Subcutaneous abdominal adipose tissue (tissue), 5 donors: ENCODE measurements at regions not wholly inside any gene's neighbourhood (a gene's known extent, or its start where the extent isn't known, plus 50 kb on each side); places are given as distances from the start of the nearest gene placed in this dataset.
A peak's percentile ranks its signal among the peaks of the same experiment; 100 is the strongest.

Experiments
- H3K27ac ChIP-seq: one replicate; pipeline ENCODE4 v1.7.0; 2013; ENCODE audit warnings: low read depth, mild to moderate bottlenecking, inconsistent platforms, low read length, moderate library complexity
- H3K27me3 ChIP-seq, 5 donors: one replicate each; pipeline ENCODE4 v1.7.0; 2013; ENCODE audit warnings: low read length in 5 of 5, inconsistent platforms in 1 of 5; ENCODE audit not compliant: control insufficient read depth in 5 of 5, insufficient read depth in 4 of 5
- H3K36me3 ChIP-seq, 5 donors: one replicate each; pipeline ENCODE4 v1.7.0; 2013; ENCODE audit warnings: low read length in 5 of 5; ENCODE audit not compliant: control insufficient read depth in 5 of 5, insufficient read depth in 5 of 5
- H3K4me1 ChIP-seq, 5 donors: one replicate each; pipeline ENCODE4 v1.7.0; 2013; ENCODE audit warnings: low read length in 5 of 5, mild to moderate bottlenecking in 3 of 5, moderate library complexity in 1 of 5; ENCODE audit not compliant: control insufficient read depth in 5 of 5, insufficient read depth in 5 of 5
- H3K4me3 ChIP-seq, 5 donors: one replicate each; pipeline ENCODE4 v1.7.0; 2013; ENCODE audit warnings: low read length in 5 of 5, low read depth in 1 of 5
- H3K9ac ChIP-seq, 5 donors: one replicate each; pipeline ENCODE4 v1.7.0; 2013; ENCODE audit warnings: low read length in 5 of 5, mild to moderate bottlenecking in 4 of 5, moderate library complexity in 3 of 5
- H3K9me3 ChIP-seq, 5 donors: one replicate each; pipeline ENCODE4 v1.7.0; 2013; ENCODE audit warnings: low read length in 5 of 5; ENCODE audit not compliant: control insufficient read depth in 5 of 5
- donor health status: healthy.
- donor health status: healthy.
- donor health status: healthy.
- donor health status: healthy.
- donor health status: healthy.

DNA sequence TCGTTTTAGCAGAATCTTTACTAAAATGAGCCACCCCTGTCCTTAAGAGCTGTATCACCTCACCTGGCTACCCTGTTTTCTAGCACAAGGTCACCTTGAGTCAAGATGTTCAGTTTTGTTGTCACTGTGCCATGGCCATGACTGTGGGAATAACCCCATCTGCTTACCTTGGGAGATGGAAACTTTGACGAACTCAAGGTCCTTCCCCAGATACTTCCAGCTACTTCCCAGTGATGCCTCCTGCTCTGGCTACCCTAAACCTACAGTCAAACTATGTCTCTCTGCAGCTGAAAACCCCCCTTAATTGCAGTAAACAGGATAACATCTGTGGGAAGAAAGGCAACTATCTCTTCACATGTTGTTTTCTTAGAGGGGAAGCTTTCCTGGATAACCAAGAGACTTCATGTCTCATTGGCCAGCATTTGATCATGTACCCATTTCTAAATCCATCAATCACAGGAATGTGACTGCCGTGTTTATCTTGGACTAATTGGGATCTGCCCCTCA, 89.5 kb upstream of the C1orf21 start:
- Histone ChIP-seq H3K9me3 (no peaks in the 10 kb centered on the region), H3K27me3 (no peaks in the 10 kb centered on the region), H3K4me3 (no peak overlapping the region), H3K27ac (peak overlapping the region; percentile 73), H3K4me1 (peaks cover 0 to 30% (median 19%) of the 10 kb centered on the region in 5 donors), H3K36me3 (no peaks in the 10 kb centered on the region), H3K9ac (no peak overlapping the region)

- H3K4me3 ChIP-seq = no peak overlapping the region
- H3K36me3 ChIP-seq = no peaks in the 10 kb centered on the region
- H3K27ac ChIP-seq = no peak overlapping the region
- no peak overlapping the region for H3K9ac ChIP-seq
- H3K27me3 ChIP-seq = no peaks in the 10 kb centered on the region
- peaks cover 0 to 30% (median 19%) of the 10 kb centered on the region in 5 donors for H3K4me1 ChIP-seq
- peaks cover 0 to 5% (median 0%) of the 10 kb centered on the region in 5 donors for H3K9me3 ChIP-seq
These were observed 88.1 kb upstream of the C1orf21 start for GRCh38 chr1:184298440-184299405.

DNA sequence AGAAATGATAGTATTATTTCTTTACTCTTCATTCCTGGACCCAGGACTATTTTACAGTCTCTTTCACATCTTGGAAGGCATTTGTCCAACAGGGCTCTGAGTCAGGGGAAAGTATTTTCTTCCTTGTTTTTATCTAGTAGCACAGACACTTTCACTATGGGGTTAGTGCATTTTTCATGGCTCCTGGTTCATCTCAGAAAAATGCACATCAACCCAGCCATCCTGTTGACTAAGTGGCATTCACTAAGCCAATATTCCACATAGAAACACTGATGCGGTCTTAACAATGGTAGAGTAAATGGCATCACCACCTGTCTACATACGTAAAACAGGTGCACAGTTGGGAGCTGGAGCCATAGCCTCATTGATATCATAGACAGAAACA, 87.4 kb upstream of the C1orf21 start:
- Histone ChIP-seq H3K9me3 (peaks cover 0 to 9% (median 0%) of the 10 kb centered on the region in 5 donors), H3K4me1 (peaks cover 0 to 30% (median 19%) of the 10 kb centered on the region in 5 donors), H3K27ac (no peak overlapping the region), H3K4me3 (no peak overlapping the region), H3K36me3 (no peaks in the 10 kb centered on the region), H3K9ac (no peak overlapping the region), H3K27me3 (no peaks in the 10 kb centered on the region)

DNA sequence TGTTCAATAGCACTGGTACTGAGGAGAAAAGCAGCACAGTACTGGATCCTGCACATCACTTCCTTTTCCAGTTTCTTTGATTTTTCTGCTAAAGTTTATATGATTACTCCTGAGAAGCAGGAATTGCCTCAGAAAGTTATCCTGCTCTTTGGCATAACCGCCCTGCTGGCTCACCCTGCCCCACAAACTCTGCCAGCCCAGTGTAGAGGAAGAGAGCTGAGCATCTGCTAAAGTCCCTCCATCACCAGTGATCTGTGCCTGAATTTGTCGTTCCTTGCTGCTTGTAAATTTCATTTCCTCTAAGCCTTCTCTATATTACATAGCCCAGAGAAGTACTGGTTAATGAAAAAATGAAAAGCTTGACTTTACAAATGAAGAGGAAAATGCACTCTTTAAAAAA, 87.0 kb upstream of the C1orf21 start:
- Histone ChIP-seq H3K27me3 (no peaks in the 10 kb centered on the region), H3K9me3 (peaks cover 0 to 9% (median 0%) of the 10 kb centered on the region in 5 donors), H3K9ac (no peak overlapping the region), H3K4me3 (no peak overlapping the region), H3K27ac (no peak overlapping the region), H3K36me3 (no peaks in the 10 kb centered on the region), H3K4me1 (peaks cover 0 to 30% (median 19%) of the 10 kb centered on the region in 5 donors)

DNA sequence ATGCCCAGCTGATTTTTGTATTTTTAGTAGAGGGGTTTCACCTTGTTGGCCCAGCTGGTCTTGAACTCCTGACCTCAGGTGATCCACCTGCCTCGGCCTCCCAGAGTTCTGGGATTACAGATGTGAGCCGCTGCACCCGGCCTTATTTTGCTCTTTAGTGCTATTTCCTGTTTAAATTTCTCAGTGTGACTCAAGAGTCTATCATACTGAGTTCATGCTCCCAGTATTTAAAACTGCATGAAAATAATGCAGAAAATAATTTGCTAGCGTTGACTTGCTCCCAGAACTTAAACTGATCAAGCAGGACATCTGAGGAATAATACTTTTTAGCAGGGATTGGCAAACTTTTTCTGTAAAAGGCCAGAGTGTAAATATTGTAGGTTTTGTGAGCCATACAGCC, 86.4 kb upstream of the C1orf21 start:
- Histone ChIP-seq H3K27me3 (no peaks in the 10 kb centered on the region), H3K9me3 (peaks cover 0 to 9% (median 0%) of the 10 kb centered on the region in 5 donors), H3K9ac (no peak overlapping the region), H3K4me1 (peaks cover 0 to 30% (median 19%) of the 10 kb centered on the region in 5 donors), H3K27ac (no peak overlapping the region), H3K4me3 (no peak overlapping the region), H3K36me3 (no peaks in the 10 kb centered on the region)

DNA sequence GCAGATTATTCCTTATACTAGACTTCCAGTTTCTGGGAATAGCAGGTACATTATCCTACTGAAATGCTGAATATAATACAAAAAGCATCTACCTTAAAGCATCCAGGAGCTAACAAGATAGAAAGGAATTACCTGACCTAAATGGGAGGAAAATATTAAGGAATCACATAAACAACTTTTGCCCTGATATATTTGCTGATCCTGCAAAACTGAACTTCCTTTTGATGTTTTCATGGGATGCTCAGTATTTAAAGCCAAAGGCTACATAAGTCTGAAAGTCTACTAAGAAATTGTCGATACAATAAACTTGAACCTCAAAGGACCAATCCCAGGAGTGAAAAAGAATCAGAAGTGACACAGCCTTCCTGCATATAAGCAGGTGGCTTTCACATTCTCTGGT, 85.6 kb upstream of the C1orf21 start:
- no peaks in the 10 kb centered on the region for H3K36me3 ChIP-seq
- peaks cover 0 to 9% (median 0%) of the 10 kb centered on the region in 5 donors for H3K9me3 ChIP-seq
- peaks cover 0 to 28% (median 19%) of the 10 kb centered on the region in 5 donors for H3K4me1 ChIP-seq
- no peak overlapping the region for H3K9ac ChIP-seq
- H3K4me3 ChIP-seq = no peak overlapping the region
- H3K27me3 ChIP-seq = no peaks in the 10 kb centered on the region
- no peak overlapping the region for H3K27ac ChIP-seq

- H3K4me3 ChIP-seq = no peak overlapping the region
- H3K27me3 ChIP-seq = no peaks in the 10 kb centered on the region
- H3K27ac ChIP-seq = no peak overlapping the region
- H3K36me3 ChIP-seq = no peaks in the 10 kb centered on the region
- peaks cover 0 to 17% (median 10%) of the 10 kb centered on the region in 5 donors for H3K4me1 ChIP-seq
- H3K9me3 ChIP-seq = peaks cover 0 to 10% (median 0%) of the 10 kb centered on the region in 5 donors
- no peak overlapping the region for H3K9ac ChIP-seq
These were observed 84.5 kb upstream of the C1orf21 start for GRCh38 chr1:184302346-184302745.

- Histone ChIP-seq H3K4me1 (no peaks in the 10 kb centered on the region), H3K4me3 (no peak overlapping the region), H3K27ac (no peak overlapping the region), H3K36me3 (no peaks in the 10 kb centered on the region), H3K9ac (no peak overlapping the region), H3K9me3 (peaks cover 0 to 2% (median 0%) of the 10 kb centered on the region in 5 donors), H3K27me3 (no peaks in the 10 kb centered on the region)
These were observed 76.5 kb upstream of the C1orf21 start for GRCh38 chr1:184310157-184310819.

- H3K36me3 ChIP-seq = no peaks in the 10 kb centered on the region
- H3K4me1 ChIP-seq = no peaks in the 10 kb centered on the region
- H3K27me3 ChIP-seq = no peaks in the 10 kb centered on the region
- no peak overlapping the region for H3K9ac ChIP-seq
- H3K4me3 ChIP-seq = no peak overlapping the region
- H3K9me3 ChIP-seq = peaks cover 0 to 2% (median 0%) of the 10 kb centered on the region in 5 donors
- H3K27ac ChIP-seq = no peak overlapping the region
These were observed 75.2 kb upstream of the C1orf21 start for GRCh38 chr1:184311580-184311979.

- Histone ChIP-seq H3K9ac (no peak overlapping the region), H3K27ac (no peak overlapping the region), H3K9me3 (no peaks in the 10 kb centered on the region), H3K27me3 (no peaks in the 10 kb centered on the region), H3K4me1 (no peaks in the 10 kb centered on the region), H3K4me3 (no peak overlapping the region), H3K36me3 (no peaks in the 10 kb centered on the region)
These were observed 71.6 kb upstream of the C1orf21 start for GRCh38 chr1:184315254-184315653.
